ENCODE measurements at regions not wholly inside any gene's neighbourhood (a gene's known extent, or its start where the extent isn't known, plus 50 kb on each side); places are given as distances from the start of the nearest gene placed in this dataset.

DNA sequence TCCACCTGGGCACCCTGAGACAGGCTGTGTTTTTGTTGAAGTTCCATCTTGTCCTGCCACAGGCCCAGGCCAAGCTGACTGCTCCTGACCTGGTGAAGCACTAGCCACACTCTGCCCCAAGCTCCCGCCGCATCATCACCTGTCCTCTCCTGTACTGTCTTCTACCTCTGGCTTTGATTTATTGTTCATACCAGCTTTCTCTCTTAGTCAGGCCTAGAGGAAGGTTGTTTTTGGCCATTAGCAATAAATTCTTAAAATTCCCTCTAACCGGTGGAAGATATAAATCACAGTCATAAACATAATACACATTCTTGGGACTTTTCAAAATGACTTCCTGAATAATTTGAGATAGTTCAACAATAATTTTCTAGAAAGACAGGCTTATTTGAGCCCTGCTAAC is 169.4 kb downstream of the DAD1 start:
- POLR2A ChIA-PET (ENCODE audit: unreplicated experiment): no interaction called here
- Histone ChIP-seq H3K4me2 (ENCODE audit: low read length) (no peak overlapping the region), H3K9me3 (ENCODE audit: low read length) (no peaks in the 10 kb centered on the region), H3K27ac (ENCODE audit: low read length) (no peak overlapping the region), H3K4me1 (ENCODE audit: insufficient read depth, low read length) (no peaks in the 10 kb centered on the region), H4K20me1 (ENCODE audit: low read length) (no peaks in the 10 kb centered on the region), H3K27me3 (ENCODE audit: low read length) (no peaks in the 10 kb centered on the region), H3K36me3 (ENCODE audit: low read depth, low read length) (no peaks in the 10 kb centered on the region), H3K9ac (ENCODE audit: low read length) (no peak overlapping the region), H3K4me3 (ENCODE audit: low read length) (no peak overlapping the region), H2AFZ (ENCODE audit: low read length) (no peak overlapping the region), H3K9me2 (replicated peaks; ENCODE audit: low read length) (no peaks in the 10 kb centered on the region), H3F3A (ENCODE audit: low read length, unreplicated experiment) (no peaks in the 10 kb centered on the region), H3K79me2 (ENCODE audit: low read length) (no peaks in the 10 kb centered on the region)
- CTCF ChIA-PET: no interaction called here
- no peak for DNase-seq
- intact Hi-C loops (cut with micrococcal nuclease): no loop called here
- TF ChIP-seq EZH2 (IDR thresholded peaks at IDR 0.05; ENCODE audit: low read length, unreplicated experiment): no peak
- TF ChIP-seq EZH2phosphoT487 (IDR thresholded peaks at IDR 0.05; ENCODE audit: borderline replicate concordance, low read length): no peak
- TF ChIP-seq, protein P1, sequence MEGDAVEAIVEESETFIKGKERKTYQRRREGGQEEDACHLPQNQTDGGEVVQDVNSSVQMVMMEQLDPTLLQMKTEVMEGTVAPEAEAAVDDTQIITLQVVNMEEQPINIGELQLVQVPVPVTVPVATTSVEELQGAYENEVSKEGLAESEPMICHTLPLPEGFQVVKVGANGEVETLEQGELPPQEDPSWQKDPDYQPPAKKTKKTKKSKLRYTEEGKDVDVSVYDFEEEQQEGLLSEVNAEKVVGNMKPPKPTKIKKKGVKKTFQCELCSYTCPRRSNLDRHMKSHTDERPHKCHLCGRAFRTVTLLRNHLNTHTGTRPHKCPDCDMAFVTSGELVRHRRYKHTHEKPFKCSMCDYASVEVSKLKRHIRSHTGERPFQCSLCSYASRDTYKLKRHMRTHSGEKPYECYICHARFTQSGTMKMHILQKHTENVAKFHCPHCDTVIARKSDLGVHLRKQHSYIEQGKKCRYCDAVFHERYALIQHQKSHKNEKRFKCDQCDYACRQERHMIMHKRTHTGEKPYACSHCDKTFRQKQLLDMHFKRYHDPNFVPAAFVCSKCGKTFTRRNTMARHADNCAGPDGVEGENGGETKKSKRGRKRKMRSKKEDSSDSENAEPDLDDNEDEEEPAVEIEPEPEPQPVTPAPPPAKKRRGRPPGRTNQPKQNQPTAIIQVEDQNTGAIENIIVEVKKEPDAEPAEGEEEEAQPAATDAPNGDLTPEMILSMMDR (conservative IDR thresholded peaks at IDR 0.05; ENCODE audit: low read depth, low read length): no peak
- no TSS peak for BruUV-seq (replicated peaks)
- no peak for ATAC-seq

- Histone ChIP-seq H3K9me3 (ENCODE audit: low read length) (no peaks in the 10 kb centered on the region), H3K4me1 (ENCODE audit: insufficient read depth, low read length) (no peaks in the 10 kb centered on the region), H3K27ac (ENCODE audit: low read length) (no peak overlapping the region), H4K20me1 (ENCODE audit: low read length) (no peaks in the 10 kb centered on the region), H3K4me2 (ENCODE audit: low read length) (no peak overlapping the region), H2AFZ (ENCODE audit: low read length) (no peak overlapping the region), H3K9ac (ENCODE audit: low read length) (no peak overlapping the region), H3K27me3 (ENCODE audit: low read length) (no peaks in the 10 kb centered on the region), H3K36me3 (ENCODE audit: low read depth, low read length) (no peaks in the 10 kb centered on the region), H3K79me2 (ENCODE audit: low read length) (no peaks in the 10 kb centered on the region), H3F3A (ENCODE audit: low read length, unreplicated experiment) (no peaks in the 10 kb centered on the region), H3K9me2 (replicated peaks; ENCODE audit: low read length) (no peaks in the 10 kb centered on the region), H3K4me3 (ENCODE audit: low read length) (no peak overlapping the region)
- DNase-seq: no peak
- intact Hi-C loops (cut with micrococcal nuclease): no loop called here
- ChIA-PET CTCF (no interaction called here), POLR2A (ENCODE audit: unreplicated experiment) (no interaction called here)
- TF ChIP-seq EZH2phosphoT487 (IDR thresholded peaks at IDR 0.05; ENCODE audit: borderline replicate concordance, low read length) (no peak), EZH2 (IDR thresholded peaks at IDR 0.05; ENCODE audit: low read length, unreplicated experiment) (no peak)
- TF ChIP-seq, protein P1 (conservative IDR thresholded peaks at IDR 0.05; ENCODE audit: low read depth, low read length): no peak
- ATAC-seq: no peak
- no TSS peak for BruUV-seq (replicated peaks)
These were observed 170.4 kb downstream of the DAD1 start for GRCh38 chr14:22418631-22419030.

GRCh38 chr14:22417914-22418313 is 171.1 kb downstream of the DAD1 start:
- CTCF ChIA-PET: no interaction called here

More at GRCh38 chr14:22417914-22418313, 171.1 kb downstream of the DAD1 start:
- TF ChIP-seq EZH2 (IDR thresholded peaks at IDR 0.05; ENCODE audit: low read length, unreplicated experiment) (no peak), EZH2phosphoT487 (IDR thresholded peaks at IDR 0.05; ENCODE audit: borderline replicate concordance, low read length) (no peak)
- TF ChIP-seq, protein P1 (conservative IDR thresholded peaks at IDR 0.05; ENCODE audit: low read depth, low read length): no peak
- H3K36me3 ChIP-seq (ENCODE audit: low read depth, low read length): no peaks in the 10 kb centered on the region
- no TSS peak for BruUV-seq (replicated peaks)
- H3K9me3 ChIP-seq (ENCODE audit: low read length): no peaks in the 10 kb centered on the region
- H3K27me3 ChIP-seq (ENCODE audit: low read length): no peaks in the 10 kb centered on the region
- H3F3A ChIP-seq (ENCODE audit: low read length, unreplicated experiment): no peaks in the 10 kb centered on the region
- DNase-seq (no peak), ATAC-seq (no peak)
- H3K4me1 ChIP-seq (ENCODE audit: insufficient read depth, low read length): no peaks in the 10 kb centered on the region
- H3K27ac ChIP-seq (ENCODE audit: low read length): no peak overlapping the region
- H3K79me2 ChIP-seq (ENCODE audit: low read length): no peaks in the 10 kb centered on the region
- H3K4me2 ChIP-seq (ENCODE audit: low read length): no peak overlapping the region
- no peak overlapping the region for H2AFZ ChIP-seq (ENCODE audit: low read length)
- no peak overlapping the region for H3K4me3 ChIP-seq (ENCODE audit: low read length)
- intact Hi-C loops (cut with micrococcal nuclease): no loop called here
- H4K20me1 ChIP-seq (ENCODE audit: low read length): no peaks in the 10 kb centered on the region
- H3K9me2 ChIP-seq (replicated peaks; ENCODE audit: low read length): no peaks in the 10 kb centered on the region
- POLR2A ChIA-PET (ENCODE audit: unreplicated experiment): no interaction called here
- no peak overlapping the region for H3K9ac ChIP-seq (ENCODE audit: low read length)
